GM21528 (cell line): ENCODE measurements at regions not wholly inside any gene's neighbourhood (a gene's known extent, or its start where the extent isn't known, plus 50 kb on each side); places are given as distances from the start of the nearest gene placed in this dataset.

Source experiments
- ATAC-seq: cut with Tn5 transposase; IDR thresholded peaks from one replicate; pipeline ENCODE4 v1.9.1; 2021; ENCODE audit warnings: mild to moderate bottlenecking, moderate library complexity; ENCODE audit not compliant: unreplicated experiment, low FRiP score

- ATAC-seq = no peak
These were observed 865.0 kb upstream of the TYRP1 start for GRCh38 chr9:11828201-11828600.

- no peak for ATAC-seq
These were observed 860.1 kb upstream of the TYRP1 start for GRCh38 chr9:11833056-11833455.

- no peak for ATAC-seq
These were observed 824.4 kb upstream of the TYRP1 start for GRCh38 chr9:11868795-11869194.

GRCh38 chr9:11871852-11872251, 821.3 kb upstream of the TYRP1 start:
- no peak for ATAC-seq

- ATAC-seq = no peak
These were observed 820.7 kb upstream of the TYRP1 start for GRCh38 chr9:11872471-11872870.

GRCh38 chr9:11874414-11874813, 818.8 kb upstream of the TYRP1 start:
- no peak for ATAC-seq

GRCh38 chr9:11892401-11892800, 800.8 kb upstream of the TYRP1 start:
- ATAC-seq = no peak

- ATAC-seq = no peak
These were observed 799.9 kb upstream of the TYRP1 start for GRCh38 chr9:11893331-11893730.

- ATAC-seq = no peak
These were observed 799.0 kb upstream of the TYRP1 start for GRCh38 chr9:11894136-11894535.

- ATAC-seq = no peak
These were observed 790.6 kb upstream of the TYRP1 start for GRCh38 chr9:11902610-11903009.

- ATAC-seq = no peak
These were observed 777.5 kb upstream of the TYRP1 start for GRCh38 chr9:11915699-11916098.

- ATAC-seq = no peak
These were observed 764.3 kb upstream of the TYRP1 start for GRCh38 chr9:11928871-11929321.

GRCh38 chr9:11931109-11931508, 762.1 kb upstream of the TYRP1 start:
- ATAC-seq = no peak

- no peak for ATAC-seq
These were observed 761.4 kb upstream of the TYRP1 start for GRCh38 chr9:11931751-11932150.

- no peak for ATAC-seq
These were observed 759.3 kb upstream of the TYRP1 start for GRCh38 chr9:11933926-11934325.

- ATAC-seq = no peak
These were observed 746.7 kb upstream of the TYRP1 start for GRCh38 chr9:11946531-11946930.

- no peak for ATAC-seq
These were observed 730.9 kb upstream of the TYRP1 start for GRCh38 chr9:11962327-11962726.

GRCh38 chr9:11966786-11967185, 726.4 kb upstream of the TYRP1 start:
- no peak for ATAC-seq

- no peak for ATAC-seq
These were observed 724.6 kb upstream of the TYRP1 start for GRCh38 chr9:11968631-11969030.

- ATAC-seq = no peak
These were observed 720.2 kb upstream of the TYRP1 start for GRCh38 chr9:11973011-11973410.

GRCh38 chr9:11973511-11973910, 719.7 kb upstream of the TYRP1 start:
- ATAC-seq = no peak

GRCh38 chr9:11992866-11993265, 700.3 kb upstream of the TYRP1 start:
- ATAC-seq = no peak

GRCh38 chr9:12014488-12014887, 678.7 kb upstream of the TYRP1 start:
- ATAC-seq = no peak
